GM03348 (cell line): ENCODE measurements at regions not wholly inside any gene's neighbourhood (a gene's known extent, or its start where the extent isn't known, plus 50 kb on each side); places are given as distances from the start of the nearest gene placed in this dataset.

ENCODE experiments used
- DNase-seq: peaks from one replicate; pipeline ENCODE4 v3.0.0; 2012; ENCODE audit warnings: low spot score

DNA sequence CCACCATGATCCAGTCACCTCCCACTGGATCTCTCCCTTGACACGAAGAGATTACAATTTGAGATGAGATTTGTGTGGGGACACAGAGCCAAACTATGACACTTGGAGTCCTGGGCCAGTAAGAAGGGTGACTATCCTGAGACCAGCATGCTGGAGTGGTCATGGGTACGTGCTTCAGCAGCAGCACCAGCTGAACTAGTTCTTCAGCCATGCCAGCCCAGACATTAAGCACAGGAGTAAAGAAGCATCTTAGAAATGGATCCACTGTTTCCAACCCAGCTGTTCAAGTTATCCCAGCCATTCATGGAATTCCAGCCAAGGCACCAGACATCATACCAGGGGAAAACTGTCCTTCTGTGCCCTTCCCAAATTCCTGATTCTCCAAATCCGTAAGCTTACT lies 370.0 kb downstream of the MAFB start:
- DNase-seq, result no peak

DNA sequence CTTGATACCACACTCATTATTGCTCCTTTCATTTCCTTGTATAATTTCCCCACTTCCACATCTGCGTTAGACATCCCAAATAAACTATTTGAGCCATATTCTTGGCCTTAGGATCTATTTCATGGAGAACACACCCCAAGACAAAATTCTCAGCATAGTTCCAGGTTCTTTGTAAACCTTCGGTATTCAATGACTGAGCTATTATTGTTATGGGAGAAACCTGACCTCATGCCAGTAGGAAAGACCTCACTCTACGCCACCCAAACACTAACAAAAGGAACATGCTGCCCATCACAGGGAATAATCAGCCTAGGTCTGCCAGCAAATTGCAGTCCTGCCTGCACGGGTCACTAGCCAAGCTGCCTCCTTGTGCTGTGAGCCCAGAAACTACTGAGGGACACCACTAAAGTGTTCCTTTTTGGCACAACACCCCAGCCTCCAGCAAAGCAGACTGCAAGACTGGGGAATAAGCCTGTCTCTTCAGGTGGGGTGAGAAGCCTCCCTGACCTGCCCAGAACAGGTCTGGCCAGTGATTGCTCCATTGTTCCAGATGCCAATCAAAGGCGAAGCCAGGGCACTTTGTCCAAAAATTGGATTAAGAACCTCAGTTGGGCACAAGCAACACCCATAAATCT lies 371.8 kb downstream of the MAFB start:
- DNase-seq, result no peak

DNA sequence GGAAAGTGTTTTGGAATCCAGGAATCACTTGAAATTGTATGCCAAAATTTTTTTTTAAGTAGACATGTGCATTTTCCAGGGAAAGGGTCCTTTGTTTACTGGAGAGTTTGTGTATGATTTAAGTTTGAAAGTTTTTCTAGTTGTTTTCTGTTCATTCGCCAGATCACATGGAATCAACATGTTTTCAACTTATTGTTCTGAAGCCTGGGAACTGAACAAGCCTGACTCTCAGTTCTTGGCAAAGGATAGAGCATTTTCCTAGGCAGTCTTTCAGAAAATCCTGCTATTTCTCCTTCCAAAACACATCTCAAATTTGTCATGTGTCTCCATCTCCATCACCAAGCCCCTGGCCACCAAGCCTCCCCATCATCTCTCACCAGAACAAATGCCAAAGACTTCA lies 374.8 kb downstream of the MAFB start:
- DNase-seq, result no peak

DNA sequence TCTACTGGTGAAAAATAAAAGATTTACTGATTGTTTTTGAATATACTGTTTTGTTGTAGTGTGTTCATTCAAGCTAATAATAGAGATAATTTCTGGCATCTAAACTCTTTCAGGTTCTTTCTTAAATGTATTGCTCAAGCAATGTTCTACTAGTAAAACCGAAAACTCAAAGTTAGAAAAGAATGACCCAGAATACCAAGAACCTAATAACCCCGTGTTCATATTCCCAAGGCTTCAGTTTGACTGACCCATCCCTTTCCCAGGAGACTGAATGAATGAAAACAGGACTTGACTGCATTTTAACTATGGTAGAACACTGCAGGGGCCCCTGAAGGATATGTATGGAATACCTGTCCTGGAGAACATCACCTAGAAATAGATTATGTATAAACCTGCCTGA lies 375.3 kb downstream of the MAFB start:
- no peak for DNase-seq

DNA sequence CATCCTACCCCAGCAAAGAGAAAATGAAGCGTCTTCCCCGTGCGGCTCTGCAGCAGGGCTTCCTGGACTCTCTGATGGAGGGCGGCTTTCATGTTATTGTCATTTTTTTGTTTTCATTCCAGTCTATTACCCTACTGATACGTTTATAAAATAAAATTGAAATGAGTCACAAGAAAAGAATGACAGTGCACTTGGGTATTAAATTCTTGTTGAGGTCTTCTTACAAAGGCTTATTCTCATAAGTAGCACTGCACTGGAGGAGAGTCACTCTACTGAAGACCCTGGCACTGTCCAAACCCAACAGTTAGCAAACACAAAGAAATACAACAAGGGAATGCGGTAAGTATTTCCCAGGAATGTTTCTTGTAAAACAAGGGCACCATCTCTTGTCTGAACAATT lies 379.3 kb downstream of the MAFB start:
- no peak for DNase-seq

DNA sequence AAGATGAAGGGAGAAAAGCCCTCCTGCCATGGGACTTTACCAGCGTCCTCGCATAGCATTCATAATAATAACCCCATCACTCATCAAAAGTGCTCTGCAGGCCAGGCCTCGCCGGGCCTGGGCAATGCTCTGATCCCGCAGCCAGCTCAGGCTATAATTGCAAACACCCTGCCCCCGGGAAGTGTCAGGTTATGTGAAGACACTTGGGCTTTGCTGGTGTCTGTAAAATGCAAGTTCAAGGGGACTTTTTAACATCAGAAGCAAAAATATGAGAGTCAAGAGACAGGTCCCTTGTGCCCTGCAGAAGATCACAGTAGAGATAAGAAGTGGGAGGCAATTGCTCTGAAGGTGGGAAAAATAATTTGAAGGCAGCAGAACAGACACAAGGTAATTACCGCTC lies 381.0 kb downstream of the MAFB start:
- no peak for DNase-seq

DNA sequence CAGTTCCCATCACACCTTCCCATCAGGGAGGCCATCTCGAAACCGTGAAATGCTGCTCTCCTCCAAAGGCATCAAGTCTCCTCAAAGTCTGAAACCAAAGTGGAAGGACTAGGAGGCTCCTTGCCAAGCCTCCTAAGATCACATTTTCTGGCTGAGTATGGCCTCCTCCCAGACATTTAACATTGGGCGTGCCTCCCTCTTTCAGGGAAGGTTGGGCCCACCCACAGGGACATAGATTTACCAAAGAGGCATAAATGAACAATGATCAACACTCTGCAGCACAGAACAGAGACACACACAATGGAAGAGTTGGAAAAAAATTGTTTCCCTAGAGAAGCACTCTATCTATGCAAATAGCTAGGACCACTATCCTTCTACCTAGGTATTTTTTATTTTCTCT lies 381.8 kb downstream of the MAFB start:
- no peak for DNase-seq

DNA sequence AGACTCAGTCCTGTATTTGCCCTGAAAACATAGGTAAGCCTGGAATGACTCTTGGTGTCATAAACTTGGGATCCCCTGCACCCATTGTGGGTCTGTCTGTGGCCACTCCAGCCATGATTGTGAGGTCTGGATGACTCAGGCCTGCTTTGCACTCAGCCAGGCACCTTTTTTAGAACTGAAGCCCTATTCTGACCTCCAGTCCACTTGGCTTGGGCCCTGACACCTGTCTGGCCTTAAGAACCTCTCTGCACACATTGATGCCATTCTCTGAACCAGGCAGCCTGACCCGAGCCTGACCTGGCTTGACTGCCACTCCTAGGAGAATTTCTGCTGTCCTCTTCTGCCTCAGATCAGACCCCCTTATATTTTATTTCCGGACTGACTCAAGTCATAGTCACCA lies 383.7 kb downstream of the MAFB start:
- no peak for DNase-seq

DNA sequence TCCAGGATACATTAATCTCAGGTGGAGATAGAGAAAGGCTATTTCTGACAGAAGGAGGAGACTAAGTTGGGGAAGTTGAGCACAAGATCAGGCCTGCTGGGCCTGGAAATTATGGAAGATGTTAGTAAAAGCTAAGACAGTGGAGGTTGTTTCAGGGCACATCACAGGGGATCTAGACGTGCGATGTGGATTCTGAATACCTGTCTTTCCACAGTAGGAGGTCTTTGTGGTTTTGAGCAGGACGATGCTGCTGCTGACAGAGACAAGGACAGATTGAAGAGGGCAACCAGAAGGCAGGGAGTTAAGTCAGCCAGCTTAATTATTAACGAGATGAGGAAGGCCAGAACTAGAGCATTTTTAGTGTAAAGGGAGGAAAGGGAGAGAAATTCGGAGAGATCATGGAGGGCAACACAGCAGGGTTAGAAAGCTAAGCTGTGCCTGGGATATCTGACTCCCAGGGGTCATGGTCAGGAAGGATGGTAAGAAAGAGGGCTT lies 384.9 kb downstream of the MAFB start:
- DNase-seq, result no peak

DNA sequence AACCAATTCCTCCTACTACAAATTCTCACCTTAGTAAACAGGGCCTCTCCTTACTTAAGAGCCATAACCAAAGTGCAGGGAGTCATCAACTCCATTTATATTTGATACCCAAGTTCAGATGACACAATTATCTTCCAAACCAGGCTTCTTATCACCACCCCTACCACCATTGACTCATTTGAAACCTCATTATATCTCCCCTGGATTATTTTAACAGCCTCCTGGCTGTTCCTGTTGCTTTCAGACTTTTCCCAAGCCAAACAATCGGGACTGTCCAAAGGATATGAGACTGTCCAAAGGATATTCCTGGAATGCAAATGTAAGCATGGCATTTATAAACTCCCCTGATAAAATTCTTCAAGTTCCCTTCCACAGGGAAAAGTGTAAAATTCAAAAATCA lies 394.3 kb downstream of the MAFB start:
- no peak for DNase-seq

DNA sequence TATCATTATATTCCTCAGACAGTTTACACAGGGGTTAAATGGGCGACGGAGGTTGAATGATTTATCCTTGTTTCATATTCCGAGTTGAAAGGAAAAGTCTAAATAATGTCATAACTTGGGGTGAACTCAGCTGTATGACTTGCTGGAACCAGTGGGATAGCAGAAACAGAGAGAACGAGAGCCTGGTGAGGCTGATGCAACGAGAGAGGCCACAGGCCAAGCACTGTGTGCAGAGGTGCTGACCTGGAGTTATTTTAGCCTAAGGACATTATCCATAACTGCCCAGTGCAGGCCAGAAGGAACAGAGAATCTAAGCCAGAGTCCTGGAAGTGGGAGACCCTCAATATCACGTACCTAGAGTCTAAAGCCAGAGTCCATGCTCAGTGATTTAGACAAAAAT lies 394.9 kb downstream of the MAFB start:
- no peak for DNase-seq

DNA sequence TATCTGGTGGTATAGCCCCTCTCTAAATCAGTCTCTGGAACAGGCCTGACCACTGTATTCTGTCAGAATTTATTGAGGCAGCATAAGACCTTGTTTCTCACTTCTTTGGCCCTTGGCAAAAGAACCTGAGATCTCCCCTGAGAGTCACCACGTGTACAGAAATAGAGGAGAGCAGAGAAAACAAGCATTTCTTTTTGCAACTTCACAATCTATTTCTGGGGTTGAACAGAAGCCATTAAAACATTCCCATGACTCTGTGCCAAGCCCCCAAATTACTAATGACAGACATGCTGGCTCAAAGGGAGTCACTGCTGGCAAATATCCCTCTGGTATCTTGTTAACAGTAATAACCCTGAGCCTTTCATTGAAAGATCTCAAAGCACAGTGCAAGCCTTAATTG lies 395.3 kb downstream of the MAFB start:
- no peak for DNase-seq

DNA sequence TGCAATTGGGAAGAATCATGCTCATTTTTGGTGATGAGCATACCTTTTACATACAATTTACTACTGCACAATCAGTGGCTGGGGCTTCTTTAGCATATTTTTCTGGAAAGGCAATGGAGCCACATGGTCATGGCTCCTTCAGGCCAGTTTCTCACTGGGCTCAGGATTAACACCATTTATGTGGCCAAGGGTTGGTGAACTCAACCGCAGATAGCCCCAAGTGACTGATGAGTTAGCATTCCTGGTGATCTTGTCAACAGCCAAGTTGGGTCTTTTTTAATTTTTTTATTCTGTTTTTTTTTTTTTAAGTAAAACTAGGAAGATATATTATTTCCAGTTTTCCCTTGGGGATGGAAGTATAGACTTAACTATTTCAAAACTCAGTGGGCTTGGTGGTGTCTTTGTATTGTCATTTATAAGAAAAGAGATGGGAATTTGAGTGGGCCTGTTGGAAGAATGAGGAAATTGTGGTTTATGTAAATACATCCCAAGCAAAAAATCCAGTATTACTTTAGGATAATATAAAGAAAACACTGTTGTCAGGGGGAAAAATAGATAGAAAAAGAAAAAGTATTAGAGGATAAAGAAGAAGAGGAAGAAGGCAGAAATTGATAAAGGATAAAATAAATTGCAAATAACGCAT lies 397.4 kb downstream of the MAFB start:
- DNase-seq, result no peak

DNA sequence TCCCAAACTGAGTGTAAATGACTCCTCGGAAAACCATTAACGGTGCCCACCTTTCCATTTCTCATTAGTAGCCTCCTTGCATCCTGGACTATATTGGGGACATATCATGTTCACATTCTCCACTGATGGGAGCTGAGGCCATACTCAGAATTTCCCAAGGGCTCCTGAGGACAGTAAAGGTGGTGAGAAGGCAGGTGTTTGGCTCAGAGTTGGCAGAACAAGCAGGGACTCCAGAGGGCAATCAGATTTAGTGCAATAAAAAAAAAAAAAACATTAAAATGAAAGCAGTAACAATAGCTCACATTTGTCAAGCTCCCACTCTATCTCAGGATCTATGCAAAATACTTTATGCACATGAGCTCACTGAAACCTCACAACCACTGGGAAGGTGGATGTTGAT lies 401.4 kb downstream of the MAFB start:
- DNase-seq, result no peak

DNA sequence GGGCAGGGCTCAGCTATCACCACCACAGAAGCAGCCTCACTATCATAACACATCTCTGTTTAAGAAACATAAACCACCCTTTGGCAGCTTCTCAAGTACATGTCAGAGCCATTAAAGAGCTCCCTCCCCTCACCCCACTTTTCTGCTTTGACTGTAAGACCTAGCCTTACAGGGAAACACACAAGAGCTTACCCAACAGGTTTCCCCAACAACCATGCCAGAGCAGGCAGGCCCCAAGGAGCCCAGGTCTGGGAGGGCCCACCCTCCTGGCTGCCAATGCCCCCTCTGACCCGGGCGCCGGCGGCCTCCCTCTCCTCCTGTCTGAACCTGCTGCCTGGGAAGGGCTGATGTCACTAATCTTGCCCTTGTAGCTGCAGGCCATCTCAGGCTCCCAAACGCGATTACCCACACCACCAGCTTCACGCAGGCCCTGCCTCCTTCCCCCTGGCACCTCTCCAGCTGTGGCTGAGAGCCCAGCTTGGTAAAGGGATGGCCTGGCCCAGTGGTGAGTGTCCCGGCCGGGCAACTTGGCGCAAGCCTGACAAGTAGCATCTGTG lies 402.0 kb downstream of the MAFB start:
- DNase-seq, result no peak

DNA sequence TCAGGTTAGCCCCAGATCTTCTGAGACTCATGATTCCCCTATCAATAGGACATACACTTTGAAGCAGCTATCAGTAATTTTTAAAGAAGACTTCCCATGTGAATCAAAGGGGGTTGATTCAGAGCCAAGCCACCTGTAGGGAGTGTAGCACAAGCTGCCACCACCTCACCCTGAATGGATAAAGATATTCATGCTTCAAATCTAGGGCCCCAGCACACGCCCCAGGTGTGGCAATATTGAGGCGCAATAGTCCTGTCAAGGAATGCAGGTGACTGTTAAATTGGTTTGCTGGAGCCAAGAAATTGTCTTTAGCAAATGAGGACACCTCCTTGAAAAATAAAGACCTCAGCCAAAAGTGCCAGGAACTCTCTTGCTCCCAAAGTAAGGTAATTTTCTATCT lies 404.4 kb downstream of the MAFB start:
- no peak for DNase-seq

DNA sequence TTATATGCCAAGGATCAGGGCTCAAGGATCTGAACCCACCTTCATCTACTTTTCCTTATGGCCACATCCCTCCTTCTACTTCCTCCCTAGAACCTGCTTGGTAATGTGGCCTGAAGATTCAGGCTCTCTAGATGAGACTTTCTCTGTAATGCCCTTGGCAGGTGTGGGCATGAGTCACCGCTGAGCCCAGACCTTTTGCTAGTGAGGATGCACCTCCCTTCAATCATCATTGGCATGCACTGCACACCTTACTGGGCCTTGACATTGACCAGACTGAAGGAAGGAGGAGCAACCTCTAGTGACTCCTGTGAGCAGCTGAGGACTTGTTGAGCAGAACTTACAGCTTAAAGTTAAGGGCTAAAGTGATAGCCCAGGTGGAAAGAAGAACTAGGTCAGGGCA lies 405.3 kb downstream of the MAFB start:
- DNase-seq, result no peak

DNA sequence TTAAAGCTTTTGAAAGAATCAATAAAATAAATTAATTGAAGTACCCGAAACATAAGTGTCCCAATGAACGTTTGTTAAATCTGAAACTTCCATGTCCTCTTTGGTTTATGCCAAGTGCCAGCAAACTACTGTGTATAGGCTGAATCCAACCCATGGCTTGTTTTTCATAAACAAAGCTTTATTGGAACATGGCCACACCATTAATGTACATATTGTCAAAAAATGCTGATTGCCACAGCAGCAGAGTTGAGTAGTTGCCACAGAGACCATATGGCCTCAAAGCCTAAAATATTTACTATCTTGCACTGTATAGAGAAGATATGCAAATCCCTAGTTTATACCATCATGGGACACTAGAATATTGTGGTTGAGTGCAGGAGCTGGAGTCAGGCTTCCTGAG lies 406.1 kb downstream of the MAFB start:
- DNase-seq, result no peak

DNA sequence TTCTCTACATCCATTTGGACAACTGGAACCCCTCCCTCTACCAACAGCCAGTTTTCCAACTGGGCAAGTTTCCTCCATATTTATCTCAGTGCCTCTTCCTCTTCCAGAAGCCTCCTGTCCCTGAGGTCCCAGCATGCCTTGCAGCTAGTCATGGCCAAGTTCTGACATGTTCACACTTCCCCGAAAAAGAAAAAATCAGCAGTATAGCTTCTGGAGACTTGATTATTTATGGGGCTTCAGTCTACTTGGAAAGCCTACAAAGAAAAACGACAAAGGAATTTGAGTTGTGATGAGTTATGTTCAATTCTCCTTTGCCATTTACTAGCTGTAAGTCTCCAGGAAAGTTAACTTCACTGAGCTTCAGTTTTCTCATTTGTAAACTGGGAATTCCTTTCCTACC lies 406.5 kb downstream of the MAFB start:
- no peak for DNase-seq

DNA sequence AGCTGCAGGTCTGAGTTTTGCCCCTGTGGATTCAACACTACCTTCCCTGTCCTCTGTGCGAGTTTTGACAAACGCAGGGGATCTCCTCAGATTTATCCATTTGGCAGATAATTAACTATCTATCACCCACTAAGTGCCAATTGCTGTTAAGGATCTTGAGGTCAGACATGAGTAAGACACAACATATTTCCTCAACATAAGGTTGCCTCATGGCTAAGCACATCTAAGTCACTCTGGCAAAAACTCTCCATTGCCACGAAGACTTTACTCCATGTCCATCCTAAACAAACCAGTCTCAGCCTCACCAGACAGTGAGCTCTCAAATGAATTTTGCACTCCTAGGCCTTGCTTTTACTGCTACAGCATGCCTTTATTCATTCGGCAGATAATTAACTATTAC lies 408.4 kb downstream of the MAFB start:
- no peak for DNase-seq

DNA sequence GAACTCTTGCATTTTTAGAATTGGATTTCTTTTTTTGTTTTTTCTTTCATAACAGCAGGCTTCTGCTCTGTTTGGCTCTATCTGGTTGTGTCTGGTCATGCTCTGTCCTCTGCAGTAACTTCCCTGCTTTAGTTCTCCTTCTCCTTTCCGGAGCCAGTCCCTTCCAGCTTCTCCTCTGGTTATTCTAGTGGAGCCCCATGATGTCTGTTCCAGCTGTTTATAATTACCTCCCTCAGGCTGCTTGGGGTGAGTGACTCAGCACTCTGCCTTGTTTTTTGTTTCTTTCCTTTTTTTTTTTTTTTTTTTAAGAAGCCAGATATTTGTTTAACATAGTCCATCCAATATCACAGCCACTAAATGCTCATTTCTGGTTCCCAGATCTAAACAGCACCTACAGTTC lies 409.6 kb downstream of the MAFB start:
- DNase-seq, result peak; percentile 89

DNA sequence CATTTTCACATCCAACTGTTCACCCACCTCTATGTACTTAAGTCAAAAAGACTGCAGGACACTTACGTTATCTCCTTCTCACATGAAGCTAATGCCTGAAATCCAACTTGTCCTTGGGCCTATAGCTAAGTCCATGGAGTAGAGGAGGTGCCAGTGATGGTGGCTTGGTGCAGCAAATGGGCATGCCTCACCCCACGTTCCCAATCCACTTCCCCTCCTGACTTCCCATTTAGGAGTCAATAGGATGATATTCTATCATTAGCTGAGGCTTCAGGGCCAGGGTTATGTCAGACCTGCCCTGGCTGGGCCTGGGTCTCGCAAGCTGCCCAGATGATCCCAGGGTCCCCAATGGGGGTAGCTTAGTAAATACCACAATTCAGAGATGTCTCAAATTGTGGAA lies 410.4 kb downstream of the MAFB start:
- DNase-seq, result no peak

DNA sequence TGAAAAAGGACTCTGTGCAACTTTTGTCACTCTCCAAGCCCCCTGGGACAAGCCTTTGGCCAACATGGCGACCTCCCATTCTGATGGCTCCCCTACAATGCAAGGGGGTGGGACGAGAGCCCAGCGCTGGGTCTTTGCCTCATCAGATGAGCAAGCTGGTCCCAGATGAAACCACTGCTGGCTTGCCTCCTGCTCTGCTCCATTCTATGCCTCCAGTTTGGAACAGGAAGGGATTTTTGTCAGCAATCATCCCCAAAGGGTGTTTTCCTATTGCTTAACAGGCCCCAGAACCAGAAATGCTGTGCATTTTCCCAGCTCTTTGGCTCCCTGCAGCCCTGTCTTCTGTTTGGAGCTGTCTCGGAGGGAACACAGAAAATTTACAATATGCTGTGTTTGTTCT lies 412.7 kb downstream of the MAFB start:
- DNase-seq, result peak; percentile 29

DNA sequence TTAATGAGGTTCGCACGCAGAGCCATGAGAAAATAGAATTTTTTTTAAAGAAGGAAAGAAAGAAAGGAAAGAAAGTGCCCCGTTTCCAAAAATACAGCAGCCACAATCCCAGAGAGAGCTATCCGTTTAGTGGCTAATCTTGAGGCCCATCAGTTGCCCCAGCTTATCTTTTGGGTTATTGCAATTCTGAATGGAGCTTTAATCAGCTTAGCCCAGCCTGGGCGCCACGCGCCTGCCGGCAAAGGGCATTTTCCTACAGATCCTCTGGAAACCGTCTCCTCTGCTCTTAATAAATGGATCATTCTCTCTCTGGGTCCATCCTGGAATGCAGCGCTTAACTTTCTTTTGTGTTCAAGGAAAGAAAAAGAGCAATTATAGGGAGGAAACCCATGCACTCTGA lies 413.3 kb downstream of the MAFB start:
- no peak for DNase-seq
